Type B pancreatic cell (in vitro differentiated cells): ENCODE measurements at regions not wholly inside any gene's neighbourhood (a gene's known extent, or its start where the extent isn't known, plus 50 kb on each side); places are given as distances from the start of the nearest gene placed in this dataset.

Experiments used
- DNase-seq: peaks from one replicate; pipeline ENCODE4 v3.0.0; 2021; ENCODE audit warnings: mixed read lengths; ENCODE audit not compliant: unreplicated experiment; ENCODE audit errors: extremely low spot score
- H3K27ac Mint-ChIP-seq: 2 replicates; pipeline ENCODE4 v1.8.0; 2021; ENCODE audit warnings: mild to moderate bottlenecking, mixed read lengths
- H3K27me3 Mint-ChIP-seq: 2 replicates; pipeline ENCODE4 v1.8.0; 2021; ENCODE audit warnings: mixed read lengths
- H3K36me3 Mint-ChIP-seq: 2 replicates; pipeline ENCODE4 v1.8.0; 2021; ENCODE audit warnings: mixed read lengths
- H3K4me1 Mint-ChIP-seq: one replicate; pipeline ENCODE4 v1.8.0; 2021; ENCODE audit warnings: mixed read lengths; ENCODE audit not compliant: unreplicated experiment
- H3K4me3 Mint-ChIP-seq: 2 replicates; pipeline ENCODE4 v1.8.0; 2021; ENCODE audit warnings: mild to moderate bottlenecking, mixed read lengths
- H3K9me3 Mint-ChIP-seq: 2 replicates; pipeline ENCODE4 v1.8.0; 2021; ENCODE audit warnings: mixed read lengths
- CTCF ChIP-seq: fragments of 200-600 bp; sonication (generic); conservative IDR thresholded peaks from 2 replicates; pipeline ENCODE4 v1.5.0; 2021; ENCODE audit warnings: antibody characterized with exemption, mild to moderate bottlenecking

- no peak for DNase-seq
- H3K4me3 Mint-ChIP-seq = no peak overlapping the region
- TF ChIP-seq CTCF = no peak
- no peak overlapping the region for H3K27ac Mint-ChIP-seq
- H3K36me3 Mint-ChIP-seq = peaks cover 3% of the 10 kb centered on the region
- H3K9me3 Mint-ChIP-seq = peaks cover 5% of the 10 kb centered on the region
- peaks cover 9% of the 10 kb centered on the region for H3K27me3 Mint-ChIP-seq
- peaks cover 30% of the 10 kb centered on the region for H3K4me1 Mint-ChIP-seq
Measured at GRCh38 chr3:25071846-25072245, 356.2 kb upstream of the RARB start.

DNA sequence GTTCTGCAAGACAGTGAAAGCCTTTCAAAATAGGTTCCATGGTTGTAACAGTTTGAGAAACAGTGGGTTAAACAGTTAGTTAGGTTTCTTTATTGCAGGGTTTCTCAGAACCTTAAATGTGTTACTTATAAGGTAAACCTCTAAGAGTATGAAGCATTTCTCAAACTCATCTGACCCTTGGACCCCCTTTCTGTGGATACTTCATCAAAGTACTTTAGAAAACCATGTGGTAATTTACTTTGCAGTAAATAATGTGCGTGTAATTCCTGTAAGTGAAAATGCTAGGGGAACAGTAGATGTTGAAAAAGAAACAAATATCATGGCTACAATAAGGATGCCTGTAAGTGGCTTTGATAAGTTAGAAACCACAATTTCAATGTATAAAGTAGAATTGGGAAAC, 354.6 kb upstream of the RARB start:
- peaks cover 30% of the 10 kb centered on the region for H3K4me1 Mint-ChIP-seq
- H3K27ac Mint-ChIP-seq = no peak overlapping the region
- TF ChIP-seq CTCF = no peak
- no peak overlapping the region for H3K4me3 Mint-ChIP-seq
- peaks cover 5% of the 10 kb centered on the region for H3K9me3 Mint-ChIP-seq
- H3K36me3 Mint-ChIP-seq = peaks cover 3% of the 10 kb centered on the region
- H3K27me3 Mint-ChIP-seq = peaks cover 7% of the 10 kb centered on the region
- no peak for DNase-seq

GRCh38 chr3:25074149-25074548, 353.9 kb upstream of the RARB start:
- Mint-ChIP-seq H3K4me1 (peaks cover 26% of the 10 kb centered on the region), H3K4me3 (no peak overlapping the region)
- TF ChIP-seq CTCF = no peak

DNA sequence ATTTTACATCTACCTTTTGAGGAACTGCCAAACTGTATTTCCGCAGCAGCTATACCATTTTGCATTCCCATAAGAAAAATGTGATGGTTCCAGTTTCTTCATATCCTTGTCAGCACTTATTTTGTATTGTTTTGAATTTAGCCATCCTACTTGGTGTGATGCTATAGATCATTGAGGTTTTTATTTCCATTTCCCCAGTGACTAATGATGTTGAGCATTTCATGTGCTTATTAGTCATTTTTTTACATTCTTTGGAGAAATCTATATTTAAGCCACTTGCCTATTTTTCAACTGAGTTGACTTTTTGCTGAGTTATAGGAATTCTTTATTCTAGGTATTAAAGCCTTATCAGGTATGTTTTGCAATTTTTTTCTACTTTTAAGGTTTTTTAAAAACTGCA, 347.6 kb upstream of the RARB start:
- Mint-ChIP-seq H3K9me3 (peaks cover 6% of the 10 kb centered on the region), H3K4me1 (peaks cover 7% of the 10 kb centered on the region), H3K36me3 (peaks cover 5% of the 10 kb centered on the region), H3K27me3 (peaks cover 3% of the 10 kb centered on the region), H3K4me3 (no peak overlapping the region), H3K27ac (no peak overlapping the region)
- no peak for TF ChIP-seq CTCF
- DNase-seq = no peak

More at GRCh38 chr3:25074149-25074548, 353.9 kb upstream of the RARB start:
- no peak for DNase-seq
- Mint-ChIP-seq H3K27ac (peak overlapping the region; percentile 40), H3K36me3 (peaks cover 3% of the 10 kb centered on the region), H3K9me3 (peaks cover 5% of the 10 kb centered on the region), H3K27me3 (peaks cover 4% of the 10 kb centered on the region)

DNA sequence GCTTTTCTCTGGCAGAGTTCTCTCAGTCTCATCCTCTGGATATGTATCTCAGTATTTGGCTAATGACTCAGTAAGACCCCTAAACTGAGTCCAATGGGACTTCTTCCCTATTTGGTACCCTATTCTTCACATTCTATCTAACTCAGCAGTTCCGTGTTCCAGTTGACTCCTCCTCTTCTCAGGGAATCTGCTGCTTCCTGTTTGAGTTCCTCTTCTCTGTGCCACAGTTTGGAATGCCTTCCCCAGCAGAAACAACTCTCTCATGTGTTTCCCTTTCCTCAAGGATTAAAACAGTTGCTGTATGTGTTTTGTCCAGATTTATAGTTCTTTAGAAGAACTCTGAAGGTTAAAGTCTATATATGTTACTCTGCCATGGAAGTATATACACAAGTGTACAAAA, 344.0 kb upstream of the RARB start:
- TF ChIP-seq CTCF = no peak
- Mint-ChIP-seq H3K27me3 (peaks cover 3% of the 10 kb centered on the region), H3K36me3 (peaks cover 5% of the 10 kb centered on the region), H3K9me3 (peaks cover 9% of the 10 kb centered on the region), H3K4me1 (peaks cover 26% of the 10 kb centered on the region), H3K27ac (no peak overlapping the region), H3K4me3 (no peak overlapping the region)
- no peak for DNase-seq

DNA sequence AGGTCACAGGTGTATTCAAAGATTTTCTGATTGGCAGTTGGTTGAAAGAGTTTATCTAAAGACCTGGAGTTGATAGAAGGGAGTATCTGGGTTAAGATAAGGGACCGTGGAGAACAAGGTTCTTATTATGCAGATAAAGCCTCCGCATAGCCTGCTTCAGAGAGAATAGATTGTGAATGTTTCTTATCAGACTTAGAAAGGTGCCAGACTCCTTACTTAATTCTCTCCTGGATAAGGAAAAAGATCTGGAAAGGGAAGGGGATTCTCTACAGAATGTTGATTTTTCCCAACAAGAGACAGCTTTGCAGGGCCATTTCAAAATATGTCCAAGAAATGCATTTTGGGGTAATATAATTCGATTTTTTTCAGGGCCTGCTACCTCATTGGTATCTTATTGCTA, 341.3 kb upstream of the RARB start:
- no peak for TF ChIP-seq CTCF
- Mint-ChIP-seq H3K36me3 (peaks cover 5% of the 10 kb centered on the region), H3K27me3 (peaks cover 18% of the 10 kb centered on the region), H3K4me1 (peaks cover 48% of the 10 kb centered on the region), H3K27ac (no peak overlapping the region), H3K9me3 (peaks cover 9% of the 10 kb centered on the region), H3K4me3 (no peak overlapping the region)
- no peak for DNase-seq
